IPS DF 4.7 (cell line): ENCODE measurements at regions not wholly inside any gene's neighbourhood (a gene's known extent, or its start where the extent isn't known, plus 50 kb on each side); places are given as distances from the start of the nearest gene placed in this dataset.
"Not testable (repeated sequence)": the region's sequence is repeated elsewhere in the genome, so short reads cannot be mapped to it uniquely, and the experiment has no call there.

Experiments
- DNase-seq: peaks from one replicate; pipeline ENCODE4 v3.0.0-alpha.2; 2013; ENCODE audit warnings: low spot score; ENCODE audit errors: extremely low read depth

GRCh38 chr20:17891131-17891530 lies 77.5 kb downstream of the SNX5 start:
- not testable (repeated sequence) for DNase-seq

- no peak for DNase-seq
Observed at GRCh38 chr20:17890330-17890729, 78.3 kb downstream of the SNX5 start.

DNA sequence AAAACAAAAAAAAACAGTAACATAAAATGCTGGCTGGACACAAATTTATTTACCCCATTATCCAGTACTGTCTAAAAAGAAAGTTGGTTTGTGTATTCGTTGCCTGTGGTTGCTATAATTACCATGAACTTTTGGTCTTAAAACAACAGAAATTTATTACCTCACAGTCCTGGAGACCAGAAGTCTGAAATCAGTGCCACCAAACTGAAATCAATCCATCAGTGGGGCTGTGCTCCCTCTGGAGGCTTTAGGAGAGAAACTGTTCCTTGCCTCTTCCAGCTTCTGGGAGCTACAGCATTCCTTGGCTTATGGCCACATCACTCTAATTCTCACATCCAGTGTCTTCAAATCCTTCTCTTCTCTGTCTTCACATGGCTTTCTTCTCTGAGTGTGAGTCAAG lies 79.4 kb downstream of the SNX5 start:
- no peak for DNase-seq

- DNase-seq: no peak
Observed at GRCh38 chr20:17888044-17888443, 80.5 kb downstream of the SNX5 start.

DNA sequence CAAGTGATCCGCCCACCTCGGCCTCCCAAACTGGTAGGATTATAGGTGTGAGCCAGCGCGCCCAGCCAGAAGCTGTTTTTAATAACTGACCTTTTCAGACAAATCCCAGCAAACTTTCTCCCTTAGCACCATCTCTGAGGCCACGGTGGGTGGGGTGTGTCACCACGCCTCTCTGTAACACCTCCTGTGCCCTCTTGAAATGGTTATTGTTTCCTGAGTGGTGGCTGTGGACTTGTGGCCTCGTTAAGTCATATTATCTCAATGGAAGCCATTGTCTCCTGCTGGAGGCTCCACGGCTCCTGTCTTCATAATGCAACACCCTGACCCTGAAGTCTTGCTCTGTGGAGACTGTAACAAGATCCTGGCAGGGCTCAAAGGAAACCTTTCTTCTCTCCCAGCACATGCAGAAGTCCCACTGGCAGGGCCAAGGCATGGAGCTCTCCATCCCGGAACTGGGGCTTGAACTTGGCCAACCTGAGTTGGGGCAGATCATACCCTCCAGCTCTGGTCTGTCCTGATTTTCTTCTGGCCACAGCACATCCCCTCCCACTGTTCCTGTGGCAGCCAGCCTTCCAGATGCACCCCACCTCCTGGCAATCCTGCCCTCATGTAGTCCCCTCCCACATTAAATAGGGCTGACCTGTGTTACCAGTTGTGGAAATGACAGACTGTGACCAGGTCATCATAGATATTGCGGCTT lies 81.1 kb downstream of the SNX5 start:
- DNase-seq: no peak

DNA sequence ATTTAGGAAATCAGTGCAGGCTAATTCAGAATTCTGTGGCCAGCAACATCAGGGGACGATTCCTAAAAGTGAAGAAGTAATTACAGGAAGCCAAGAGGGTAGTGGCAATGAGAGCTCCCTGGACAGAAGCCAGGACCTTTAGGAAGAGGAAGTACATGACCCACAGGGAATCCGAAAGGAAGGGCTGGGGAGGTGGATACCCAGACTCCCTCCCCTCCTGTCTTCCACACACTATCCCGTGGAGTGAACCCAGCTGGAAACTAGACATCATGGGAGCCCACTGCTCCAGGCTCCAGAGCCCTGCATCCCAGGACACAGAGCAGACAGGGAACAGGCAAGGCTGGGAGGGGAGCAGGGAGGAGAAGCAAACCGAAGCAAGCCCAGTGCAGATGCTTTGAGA lies 83.0 kb downstream of the SNX5 start:
- DNase-seq: no peak

DNA sequence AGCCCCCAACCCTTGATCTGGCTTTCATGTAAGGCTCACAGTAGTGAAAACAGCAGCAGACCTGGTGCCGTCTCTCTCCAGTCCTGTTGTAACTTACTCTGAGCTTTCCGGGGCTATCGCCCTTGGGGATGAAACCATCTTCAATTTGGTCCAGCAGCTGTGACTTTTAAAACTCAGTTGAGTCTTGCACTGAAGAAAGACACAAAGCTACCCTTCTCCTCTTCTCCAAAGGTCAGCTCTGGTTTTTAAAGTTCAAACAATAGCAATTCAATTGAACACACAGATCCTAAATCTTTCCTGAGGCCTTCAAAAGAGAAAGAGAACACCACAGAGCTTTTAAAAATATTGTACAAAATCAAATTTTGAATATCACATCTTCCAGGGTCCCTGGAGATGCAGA lies 83.5 kb downstream of the SNX5 start:
- DNase-seq: no peak

- DNase-seq: no peak
Observed at GRCh38 chr20:17884307-17885003, 84.1 kb downstream of the SNX5 start.

DNA sequence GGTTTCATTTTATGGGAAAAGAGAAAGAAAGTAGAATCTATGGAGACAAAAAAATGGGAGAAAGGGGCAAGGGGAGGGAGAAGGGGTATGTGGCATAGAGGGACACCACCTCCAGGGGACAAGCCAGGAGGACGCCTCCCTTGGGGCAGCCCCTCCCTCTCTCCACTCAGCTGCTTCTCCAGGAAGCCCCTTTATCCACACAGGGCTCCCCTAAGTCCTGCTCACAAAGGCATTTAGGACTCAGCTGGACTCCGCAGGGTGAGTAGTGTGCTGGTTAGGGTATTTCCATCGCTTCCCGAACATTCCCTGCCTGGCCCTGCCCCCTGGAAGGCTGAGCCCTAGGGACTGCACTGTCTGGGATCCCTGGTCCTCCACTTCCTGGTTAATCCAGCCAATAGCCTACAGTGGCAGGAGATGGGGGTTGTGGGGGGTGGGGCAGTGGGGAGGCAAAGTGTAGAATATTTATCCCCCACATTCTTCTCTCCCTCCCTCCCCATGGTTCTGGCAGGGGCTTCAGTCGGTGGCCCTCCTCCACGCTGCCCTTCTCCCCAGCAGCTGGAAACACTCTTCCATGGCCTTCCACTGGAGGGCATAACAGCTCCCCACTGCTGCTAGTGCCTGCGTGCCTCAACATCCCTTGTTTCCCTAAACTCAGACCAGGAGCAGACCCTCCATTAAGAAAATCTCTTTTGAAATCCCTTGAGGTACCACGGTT lies 84.8 kb downstream of the SNX5 start:
- no peak for DNase-seq

- DNase-seq: no peak
Observed at GRCh38 chr20:17882834-17883591, 85.6 kb downstream of the SNX5 start.

- no peak for DNase-seq
Observed at GRCh38 chr20:17882065-17882833, 86.3 kb downstream of the SNX5 start.

GRCh38 chr20:17881741-17882064 lies 86.9 kb downstream of the SNX5 start:
- no peak for DNase-seq

DNA sequence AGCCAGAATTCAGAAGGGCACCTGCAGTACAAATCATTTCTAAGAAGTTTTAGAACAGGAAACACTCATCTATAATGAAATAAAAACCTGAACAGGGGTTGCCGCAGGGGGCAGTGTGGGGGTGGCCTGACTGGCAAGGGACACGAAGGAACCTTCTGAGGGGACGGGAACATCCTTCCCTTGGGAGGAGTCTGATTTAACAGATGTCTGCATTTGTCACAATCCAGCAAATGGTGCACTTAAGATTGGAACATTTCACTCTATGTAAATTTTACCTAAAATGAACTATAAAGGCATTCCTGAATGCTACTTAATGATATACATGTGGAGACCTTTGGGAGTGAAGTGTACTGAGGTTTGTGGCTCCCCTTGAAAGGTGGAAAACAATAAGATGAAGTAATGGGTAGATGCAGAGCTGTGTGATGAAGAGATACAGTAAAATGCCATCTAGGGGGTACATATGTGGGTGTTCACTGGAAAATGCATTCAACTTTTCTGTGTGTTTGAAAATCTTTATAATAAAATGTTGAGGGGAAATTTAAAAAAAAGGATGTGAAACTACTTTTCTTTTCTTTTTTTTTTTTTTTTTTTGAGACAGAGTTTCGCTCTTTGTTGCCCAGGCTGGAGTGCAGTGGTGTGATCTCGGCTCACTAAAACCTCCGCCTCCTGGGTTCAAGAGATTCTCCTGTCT lies 89.5 kb downstream of the SNX5 start:
- no peak for DNase-seq

DNA sequence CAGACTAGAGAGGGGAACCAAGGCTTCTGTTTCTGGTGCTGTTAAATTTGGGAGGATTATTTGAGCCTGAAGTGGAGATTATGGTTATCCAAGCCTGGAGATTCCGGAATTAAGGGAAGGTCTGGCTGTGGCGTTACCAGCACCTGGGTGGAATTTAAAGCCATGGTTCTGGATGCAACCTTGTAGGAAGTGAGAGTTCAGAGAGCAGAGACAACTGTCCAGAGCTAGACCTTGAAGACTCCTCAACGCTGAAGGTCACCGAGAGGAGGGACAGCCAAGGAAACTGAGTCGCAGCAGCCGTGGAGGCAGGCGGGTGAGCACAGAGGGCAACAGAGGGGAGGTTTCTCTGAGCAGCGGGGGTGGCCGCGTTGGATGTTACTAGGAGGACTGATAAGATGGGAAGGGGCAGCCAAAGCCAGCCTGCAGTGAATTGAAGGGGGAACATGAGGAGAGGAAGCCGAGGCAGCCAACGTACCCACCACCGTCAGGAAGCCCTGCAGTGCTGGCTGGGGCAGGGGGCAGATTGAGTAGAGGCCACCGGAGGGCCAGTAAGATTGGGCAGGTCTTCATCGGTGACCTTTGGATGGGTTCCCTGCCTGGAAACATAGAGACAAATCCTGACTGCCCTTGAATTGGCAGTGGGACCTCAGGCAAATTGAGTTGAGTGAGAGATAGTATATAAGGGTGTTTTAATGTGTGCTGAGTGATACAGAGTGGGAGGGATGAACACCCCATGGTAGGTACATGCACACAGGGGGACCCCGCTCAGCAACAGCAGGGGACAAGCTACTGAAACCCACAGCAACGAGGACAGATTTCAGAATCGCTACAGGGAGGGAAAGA lies 90.3 kb downstream of the SNX5 start:
- DNase-seq: no peak

DNA sequence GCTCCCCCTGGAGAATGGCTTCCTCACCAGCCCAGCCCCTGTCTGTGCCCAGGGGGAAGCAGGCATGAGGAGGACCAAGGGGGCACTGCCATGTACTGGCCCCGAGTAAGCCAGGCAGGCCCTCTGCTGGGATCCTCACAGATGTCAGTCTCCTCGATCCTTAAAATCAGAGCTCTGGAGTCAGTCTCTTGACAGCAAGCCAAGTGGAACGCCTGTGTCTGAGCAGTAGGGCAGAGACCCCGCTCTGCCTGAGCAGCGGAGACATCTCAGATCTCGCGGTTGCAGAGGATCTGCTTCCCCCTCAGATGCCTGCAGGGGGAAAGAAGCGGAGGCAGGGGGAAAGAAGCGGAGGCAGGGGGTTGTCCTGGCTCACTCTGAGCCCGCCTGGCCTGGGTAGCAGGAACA lies 92.6 kb downstream of the SNX5 start:
- no peak for DNase-seq

- no peak for DNase-seq
Observed at GRCh38 chr20:17875106-17875980, 93.3 kb downstream of the SNX5 start.

DNA sequence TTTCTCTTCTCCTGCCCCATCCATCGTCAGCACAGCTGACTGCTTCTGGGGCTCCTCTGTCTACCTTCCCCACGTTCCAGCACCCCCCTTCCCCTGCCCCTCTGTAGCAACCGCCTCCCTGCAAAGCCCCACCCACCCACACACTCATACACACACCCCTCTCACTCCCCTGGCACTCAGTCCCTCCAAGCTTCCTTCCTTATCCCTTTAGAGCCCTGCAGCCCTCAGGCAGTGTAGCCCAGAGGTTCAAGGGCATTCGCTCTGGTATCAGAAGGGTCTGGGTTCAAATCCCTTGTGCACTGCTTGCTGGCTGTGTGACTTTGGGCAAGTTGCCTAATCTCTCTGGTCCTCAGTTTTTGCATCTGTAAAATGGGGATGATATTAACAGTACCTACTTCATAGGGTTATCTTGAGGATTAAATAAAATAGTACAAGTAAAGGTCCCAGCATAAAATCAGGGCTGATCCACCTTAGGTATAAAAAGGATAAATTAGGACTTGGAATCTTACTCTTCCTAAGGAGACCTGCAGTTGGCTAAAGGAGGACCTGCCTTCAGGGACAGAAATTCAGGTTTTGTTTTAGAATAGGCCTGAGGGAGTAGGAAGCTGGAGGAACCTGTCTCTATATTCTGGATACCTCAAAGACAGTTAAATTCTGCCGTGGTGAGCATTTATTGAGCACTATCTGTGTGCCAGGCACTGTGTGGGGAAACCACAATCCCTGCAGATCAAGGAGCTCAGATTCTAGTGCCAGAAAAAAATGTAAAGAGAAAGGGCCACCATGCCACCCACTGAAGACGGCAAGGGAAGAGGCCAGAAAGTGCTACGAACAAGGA lies 94.1 kb downstream of the SNX5 start:
- DNase-seq: no peak
